Fibroblast of pulmonary artery (primary cell): ENCODE measurements at regions not wholly inside any gene's neighbourhood (a gene's known extent, or its start where the extent isn't known, plus 50 kb on each side); places are given as distances from the start of the nearest gene placed in this dataset.

Experiments used
- DNase-seq: peaks from one replicate; pipeline ENCODE4 v3.0.0-alpha.2; 2010; ENCODE audit warnings: low read depth
- H3K4me3 ChIP-seq: replicated peaks from 2 replicates; pipeline ENCODE4 v1.5.1; 2011; ENCODE audit warnings: low read depth, mild to moderate bottlenecking, control low read depth, low read length, moderate library complexity
- CTCF ChIP-seq: IDR thresholded peaks from 2 replicates; pipeline ENCODE4 v1.5.1; 2011; ENCODE audit warnings: mild to moderate bottlenecking, control low read depth, low read length, inconsistent platforms; ENCODE audit errors: missing control alignments

DNA sequence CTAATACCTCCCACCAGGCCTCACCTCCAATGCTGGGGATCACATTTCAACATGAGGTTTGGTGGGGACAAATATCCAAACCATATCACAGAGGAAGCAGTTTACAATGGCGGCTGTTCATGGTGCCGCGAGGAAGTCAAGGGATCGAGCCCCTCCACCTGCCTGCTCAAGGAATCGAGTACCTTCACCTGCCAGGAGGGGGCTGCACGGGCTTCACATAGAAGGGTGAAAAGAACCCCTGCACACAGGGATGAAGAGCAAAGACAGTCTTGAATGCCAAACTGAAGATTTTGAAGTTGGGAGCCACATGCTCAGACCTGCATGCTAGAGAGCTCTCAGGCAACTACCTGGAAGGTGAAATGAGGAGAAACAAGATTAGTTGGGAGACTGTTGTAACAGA is 110.3 kb downstream of the KCNF1 start:
- no peak overlapping the region for H3K4me3 ChIP-seq
- TF ChIP-seq CTCF, result no peak
- DNase-seq, result no peak

DNA sequence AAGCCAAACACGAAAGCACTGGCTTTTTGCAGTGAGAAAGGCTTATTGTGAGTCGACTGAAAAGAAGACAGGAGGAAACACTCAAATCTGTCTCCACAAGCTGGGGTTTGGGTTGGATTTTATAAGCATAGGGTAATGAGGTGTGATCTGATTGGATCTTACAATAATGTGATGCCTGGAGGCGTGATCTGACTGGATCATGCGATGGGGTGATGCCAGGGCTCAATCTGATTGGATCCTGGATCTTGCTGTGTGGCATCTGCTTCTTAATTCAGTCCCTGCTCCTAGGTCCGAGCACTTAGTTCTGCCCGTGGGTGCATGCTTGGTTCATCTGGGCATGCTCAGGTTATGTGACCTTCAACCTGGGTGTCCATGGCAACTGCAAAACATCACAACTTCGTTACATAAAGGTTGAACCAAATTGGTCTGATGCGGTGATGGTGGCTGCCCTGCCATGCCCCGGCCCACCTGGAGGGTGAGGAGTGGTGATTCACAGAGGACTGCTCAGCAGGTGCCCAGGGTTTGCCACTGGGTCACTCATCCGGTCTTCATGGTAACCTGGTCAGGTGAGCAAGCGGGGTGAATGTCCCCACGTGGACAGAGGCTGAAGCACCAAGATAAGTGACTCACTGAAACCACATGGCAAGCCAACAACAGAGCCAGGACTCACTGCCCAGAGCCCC is 111.0 kb downstream of the KCNF1 start:
- no peak overlapping the region for H3K4me3 ChIP-seq
- DNase-seq, result no peak
- TF ChIP-seq CTCF, result no peak

DNA sequence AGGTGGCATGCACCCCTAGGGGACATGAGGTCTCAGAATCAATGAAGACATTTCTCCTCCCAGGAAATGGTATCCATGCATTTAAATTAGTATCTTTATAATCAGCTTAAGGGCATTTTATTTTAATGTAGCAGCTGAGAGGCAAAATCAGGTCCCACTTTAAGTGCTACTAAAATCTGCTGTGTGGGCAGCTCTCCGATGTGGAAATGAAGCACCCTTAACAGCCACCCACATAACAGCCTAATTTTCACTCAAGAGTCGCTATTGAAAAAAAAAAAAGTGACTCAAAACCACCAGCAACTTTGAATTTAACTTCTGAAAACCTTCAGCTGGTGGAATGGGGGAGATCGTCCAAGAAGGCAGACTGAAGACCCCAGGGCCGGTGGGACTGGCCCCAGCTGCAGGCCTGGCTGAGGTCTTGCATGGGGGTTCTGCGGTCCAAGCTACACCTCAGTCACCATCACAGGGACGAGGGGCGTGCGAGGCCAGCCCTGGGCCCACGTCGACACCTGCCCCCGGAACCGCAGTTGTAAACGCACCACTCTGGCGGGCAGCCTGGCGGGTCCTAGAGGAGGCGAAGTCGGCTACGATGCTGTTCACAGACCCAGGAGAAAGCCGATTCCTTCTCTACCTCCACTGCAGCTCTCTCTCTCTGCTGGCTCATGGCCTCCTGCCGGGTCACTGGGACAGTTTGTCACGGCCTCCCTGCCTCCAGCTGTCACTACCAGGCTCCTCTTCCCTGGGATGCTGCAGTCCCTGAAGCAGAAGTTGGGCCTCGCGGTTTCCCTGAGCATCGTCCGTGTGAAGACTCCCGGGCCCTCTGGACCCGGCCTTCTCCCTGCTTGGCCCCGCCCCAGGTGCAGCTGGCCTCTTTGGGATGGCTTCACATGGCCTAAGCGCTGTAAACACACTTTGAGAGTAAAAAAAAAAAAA is 111.9 kb downstream of the KCNF1 start:
- H3K4me3 ChIP-seq, result no peak overlapping the region
- DNase-seq, result no peak
- TF ChIP-seq CTCF, result no peak

- TF ChIP-seq CTCF, result no peak
- peak; percentile 3 for DNase-seq
- H3K4me3 ChIP-seq, result no peak overlapping the region
These were observed 112.5 kb downstream of the KCNF1 start for GRCh38 chr2:11024259-11024645.

DNA sequence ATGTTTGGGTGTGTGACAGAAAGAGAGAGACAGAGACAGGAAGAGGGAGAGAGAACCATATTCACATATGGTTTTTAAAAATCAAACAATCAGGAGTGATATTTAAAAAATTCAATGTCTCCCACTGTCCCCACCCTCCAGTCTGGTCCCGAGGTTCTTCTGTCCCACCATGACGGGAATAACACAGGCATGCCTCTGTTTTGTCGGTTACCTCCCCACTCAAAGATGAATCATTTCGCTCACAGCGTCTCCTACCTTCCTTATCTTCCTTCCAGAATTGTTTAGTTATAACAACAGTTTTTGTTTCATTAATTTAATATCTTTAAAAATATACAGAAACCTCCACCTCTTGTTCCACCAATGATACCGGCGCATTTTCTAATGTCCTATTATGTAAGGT is 113.0 kb downstream of the KCNF1 start:
- TF ChIP-seq CTCF, result no peak
- H3K4me3 ChIP-seq, result no peak overlapping the region
- DNase-seq, result no peak

DNA sequence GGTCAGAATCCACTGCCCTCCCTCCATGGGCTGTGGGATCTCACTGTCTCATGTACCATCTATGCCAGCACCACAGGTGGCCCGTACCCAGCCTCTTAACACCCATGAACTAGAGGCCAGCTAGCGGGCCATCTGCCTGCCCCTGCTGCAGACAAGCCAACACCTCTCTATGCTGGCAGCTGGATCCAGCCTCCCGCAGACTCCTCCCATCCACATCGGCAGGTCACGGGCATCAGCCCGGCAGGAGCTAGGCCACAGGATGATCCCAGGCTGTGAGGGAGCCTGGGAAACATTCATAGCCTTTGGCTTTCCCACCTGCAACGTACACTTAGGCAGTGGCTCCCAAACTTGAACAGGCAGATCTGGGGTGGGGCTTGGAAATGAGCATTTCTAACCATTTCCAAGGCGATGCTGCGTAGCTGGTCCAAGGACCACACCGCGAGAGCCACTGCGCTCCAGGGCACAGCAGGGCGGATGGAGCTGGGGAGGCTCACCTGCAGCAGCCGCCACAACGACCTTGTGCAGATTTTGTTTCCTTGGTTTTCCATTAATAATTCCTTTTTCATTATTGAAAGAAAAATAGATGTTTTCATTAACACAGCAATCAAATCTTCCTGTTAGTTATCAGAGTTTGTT is 114.7 kb downstream of the KCNF1 start:
- H3K4me3 ChIP-seq, result no peak overlapping the region
- DNase-seq, result no peak
- no peak for TF ChIP-seq CTCF
